ENCODE measurements at regions not wholly inside any gene's neighbourhood (a gene's known extent, or its start where the extent isn't known, plus 50 kb on each side); places are given as distances from the start of the nearest gene placed in this dataset.

GRCh38 chr5:126054577-126055347, 368.4 kb upstream of the GRAMD2B start:
- H3K4me3 Mint-ChIP-seq, result no peak overlapping the region
- no peak overlapping the region for H3K4me3 ChIP-seq (ENCODE audit: low read length)
- no peaks in the 10 kb centered on the region for H3K36me3 ChIP-seq (ENCODE audit: insufficient read depth, low read length)
- H3K4me1 ChIP-seq (ENCODE audit: insufficient read depth, low read length), result no peaks in the 10 kb centered on the region
- H3K27ac Mint-ChIP-seq, result no peak overlapping the region
- H3K9me3 Mint-ChIP-seq, result peaks cover 3% of the 10 kb centered on the region
- no peaks in the 10 kb centered on the region for H3K27me3 ChIP-seq (ENCODE audit: control insufficient read depth in 1 of 2, insufficient read depth in 2 of 2, low read length in 2 of 2)
- peaks cover 0 to 6% of the 10 kb centered on the region in 2 experiments for H3K9me3 ChIP-seq (ENCODE audit: control insufficient read depth in 1 of 2, insufficient read depth in 1 of 2, low read length in 2 of 2)
- no peak overlapping the region for H3K27ac ChIP-seq (ENCODE audit: low read depth in 1 of 2, low read length in 2 of 2)
- intact Hi-C loops (cut with DNase I, micrococcal nuclease), result no loop called here
- ATAC-seq (ENCODE audit: poor library complexity) (no peak), DNase-seq (no peak)
- H3K36me3 Mint-ChIP-seq (ENCODE audit: low read depth), result no peaks in the 10 kb centered on the region
- POLR2A ChIA-PET, result no interaction called here
- no peak for TF ChIP-seq CTCF (IDR thresholded peaks at IDR 0.05)
- H3K4me1 Mint-ChIP-seq (ENCODE audit: low read depth), result no peaks in the 10 kb centered on the region
- CTCF ChIA-PET, result no interaction called here
- no peaks in the 10 kb centered on the region for H3K27me3 Mint-ChIP-seq

GRCh38 chr5:126055348-126055729, 367.9 kb upstream of the GRAMD2B start:
- intact Hi-C loops (cut with DNase I, micrococcal nuclease), result no loop called here
- H3K9me3 ChIP-seq (ENCODE audit: control insufficient read depth in 1 of 2, insufficient read depth in 1 of 2, low read length in 2 of 2), result peaks cover 0 to 5% of the 10 kb centered on the region in 2 experiments
- H3K27ac Mint-ChIP-seq, result no peak overlapping the region

GRCh38 chr5:126056352-126056751, 366.9 kb upstream of the GRAMD2B start:
- Mint-ChIP-seq H3K27ac (no peak overlapping the region), H3K27me3 (no peaks in the 10 kb centered on the region), H3K36me3 (ENCODE audit: low read depth) (no peaks in the 10 kb centered on the region), H3K4me1 (ENCODE audit: low read depth) (no peaks in the 10 kb centered on the region), H3K4me3 (no peak overlapping the region), H3K9me3 (peaks cover 3% of the 10 kb centered on the region)
- Histone ChIP-seq H3K27me3 (ENCODE audit: control insufficient read depth in 1 of 2, insufficient read depth in 2 of 2, low read length in 2 of 2) (no peaks in the 10 kb centered on the region), H3K27ac (ENCODE audit: low read depth in 1 of 2, low read length in 2 of 2) (no peak overlapping the region), H3K36me3 (ENCODE audit: insufficient read depth, low read length) (no peaks in the 10 kb centered on the region), H3K4me1 (ENCODE audit: insufficient read depth, low read length) (no peaks in the 10 kb centered on the region), H3K9me3 (ENCODE audit: control insufficient read depth in 1 of 2, insufficient read depth in 1 of 2, low read length in 2 of 2) (peaks cover 0 to 3% of the 10 kb centered on the region in 2 experiments), H3K4me3 (ENCODE audit: low read length) (no peak overlapping the region)
- ATAC-seq (ENCODE audit: poor library complexity), result no peak
- POLR2A ChIA-PET, result no interaction called here
- DNase-seq, result no peak
- CTCF ChIA-PET, result no interaction called here
- intact Hi-C loops (cut with DNase I, micrococcal nuclease), result no loop called here
- no peak for TF ChIP-seq CTCF (IDR thresholded peaks at IDR 0.05)

More at GRCh38 chr5:126055348-126055729, 367.9 kb upstream of the GRAMD2B start:
- H3K4me1 ChIP-seq (ENCODE audit: insufficient read depth, low read length), result no peaks in the 10 kb centered on the region
- ChIA-PET POLR2A (no interaction called here), CTCF (no interaction called here)
- ATAC-seq (ENCODE audit: poor library complexity) (no peak), DNase-seq (no peak)
- H3K4me3 ChIP-seq (ENCODE audit: low read length), result no peak overlapping the region
- Mint-ChIP-seq H3K36me3 (ENCODE audit: low read depth) (no peaks in the 10 kb centered on the region), H3K9me3 (peaks cover 3% of the 10 kb centered on the region), H3K4me3 (no peak overlapping the region), H3K27me3 (no peaks in the 10 kb centered on the region), H3K4me1 (ENCODE audit: low read depth) (no peaks in the 10 kb centered on the region)
- H3K27me3 ChIP-seq (ENCODE audit: control insufficient read depth in 1 of 2, insufficient read depth in 2 of 2, low read length in 2 of 2), result no peaks in the 10 kb centered on the region
- no peaks in the 10 kb centered on the region for H3K36me3 ChIP-seq (ENCODE audit: insufficient read depth, low read length)
- TF ChIP-seq CTCF (IDR thresholded peaks at IDR 0.05), result no peak
- H3K27ac ChIP-seq (ENCODE audit: low read depth in 1 of 2, low read length in 2 of 2), result no peak overlapping the region

Data from CD4-positive, alpha-beta T cell (primary cell).